ENCODE measurements at regions not wholly inside any gene's neighbourhood (a gene's known extent, or its start where the extent isn't known, plus 50 kb on each side); places are given as distances from the start of the nearest gene placed in this dataset.

GRCh38 chr13:29943686-29944085, 93.3 kb upstream of the UBL3 start:
- TF ChIP-seq RAD21 (IDR thresholded peaks at IDR 0.05) (no peak), HNF4A (conservative IDR thresholded peaks at IDR 0.05) (no peak), JUND (IDR thresholded peaks at IDR 0.05) (no peak), SP1 (IDR thresholded peaks at IDR 0.05) (no peak), YY1 (IDR thresholded peaks at IDR 0.05) (no peak)
- TF ChIP-seq, protein P1, sequence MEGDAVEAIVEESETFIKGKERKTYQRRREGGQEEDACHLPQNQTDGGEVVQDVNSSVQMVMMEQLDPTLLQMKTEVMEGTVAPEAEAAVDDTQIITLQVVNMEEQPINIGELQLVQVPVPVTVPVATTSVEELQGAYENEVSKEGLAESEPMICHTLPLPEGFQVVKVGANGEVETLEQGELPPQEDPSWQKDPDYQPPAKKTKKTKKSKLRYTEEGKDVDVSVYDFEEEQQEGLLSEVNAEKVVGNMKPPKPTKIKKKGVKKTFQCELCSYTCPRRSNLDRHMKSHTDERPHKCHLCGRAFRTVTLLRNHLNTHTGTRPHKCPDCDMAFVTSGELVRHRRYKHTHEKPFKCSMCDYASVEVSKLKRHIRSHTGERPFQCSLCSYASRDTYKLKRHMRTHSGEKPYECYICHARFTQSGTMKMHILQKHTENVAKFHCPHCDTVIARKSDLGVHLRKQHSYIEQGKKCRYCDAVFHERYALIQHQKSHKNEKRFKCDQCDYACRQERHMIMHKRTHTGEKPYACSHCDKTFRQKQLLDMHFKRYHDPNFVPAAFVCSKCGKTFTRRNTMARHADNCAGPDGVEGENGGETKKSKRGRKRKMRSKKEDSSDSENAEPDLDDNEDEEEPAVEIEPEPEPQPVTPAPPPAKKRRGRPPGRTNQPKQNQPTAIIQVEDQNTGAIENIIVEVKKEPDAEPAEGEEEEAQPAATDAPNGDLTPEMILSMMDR (IDR thresholded peaks at IDR 0.05; ENCODE audit: low read depth, low read length, missing input control) = no peak
- TF ChIP-seq, protein P2, sequence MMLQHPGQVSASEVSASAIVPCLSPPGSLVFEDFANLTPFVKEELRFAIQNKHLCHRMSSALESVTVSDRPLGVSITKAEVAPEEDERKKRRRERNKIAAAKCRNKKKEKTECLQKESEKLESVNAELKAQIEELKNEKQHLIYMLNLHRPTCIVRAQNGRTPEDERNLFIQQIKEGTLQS (IDR thresholded peaks at IDR 0.05) = no peak
- TF ChIP-seq, protein P3, sequence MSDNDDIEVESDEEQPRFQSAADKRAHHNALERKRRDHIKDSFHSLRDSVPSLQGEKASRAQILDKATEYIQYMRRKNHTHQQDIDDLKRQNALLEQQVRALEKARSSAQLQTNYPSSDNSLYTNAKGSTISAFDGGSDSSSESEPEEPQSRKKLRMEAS (IDR thresholded peaks at IDR 0.05) = no peak
- TF ChIP-seq, protein P4, sequence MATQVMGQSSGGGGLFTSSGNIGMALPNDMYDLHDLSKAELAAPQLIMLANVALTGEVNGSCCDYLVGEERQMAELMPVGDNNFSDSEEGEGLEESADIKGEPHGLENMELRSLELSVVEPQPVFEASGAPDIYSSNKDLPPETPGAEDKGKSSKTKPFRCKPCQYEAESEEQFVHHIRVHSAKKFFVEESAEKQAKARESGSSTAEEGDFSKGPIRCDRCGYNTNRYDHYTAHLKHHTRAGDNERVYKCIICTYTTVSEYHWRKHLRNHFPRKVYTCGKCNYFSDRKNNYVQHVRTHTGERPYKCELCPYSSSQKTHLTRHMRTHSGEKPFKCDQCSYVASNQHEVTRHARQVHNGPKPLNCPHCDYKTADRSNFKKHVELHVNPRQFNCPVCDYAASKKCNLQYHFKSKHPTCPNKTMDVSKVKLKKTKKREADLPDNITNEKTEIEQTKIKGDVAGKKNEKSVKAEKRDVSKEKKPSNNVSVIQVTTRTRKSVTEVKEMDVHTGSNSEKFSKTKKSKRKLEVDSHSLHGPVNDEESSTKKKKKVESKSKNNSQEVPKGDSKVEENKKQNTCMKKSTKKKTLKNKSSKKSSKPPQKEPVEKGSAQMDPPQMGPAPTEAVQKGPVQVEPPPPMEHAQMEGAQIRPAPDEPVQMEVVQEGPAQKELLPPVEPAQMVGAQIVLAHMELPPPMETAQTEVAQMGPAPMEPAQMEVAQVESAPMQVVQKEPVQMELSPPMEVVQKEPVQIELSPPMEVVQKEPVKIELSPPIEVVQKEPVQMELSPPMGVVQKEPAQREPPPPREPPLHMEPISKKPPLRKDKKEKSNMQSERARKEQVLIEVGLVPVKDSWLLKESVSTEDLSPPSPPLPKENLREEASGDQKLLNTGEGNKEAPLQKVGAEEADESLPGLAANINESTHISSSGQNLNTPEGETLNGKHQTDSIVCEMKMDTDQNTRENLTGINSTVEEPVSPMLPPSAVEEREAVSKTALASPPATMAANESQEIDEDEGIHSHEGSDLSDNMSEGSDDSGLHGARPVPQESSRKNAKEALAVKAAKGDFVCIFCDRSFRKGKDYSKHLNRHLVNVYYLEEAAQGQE (IDR thresholded peaks at IDR 0.05) = no peak

All from liver (tissue), 3 donors.